Colonic mucosa (tissue), 4 donors: ENCODE measurements at regions not wholly inside any gene's neighbourhood (a gene's known extent, or its start where the extent isn't known, plus 50 kb on each side); places are given as distances from the start of the nearest gene placed in this dataset.

Source experiments
- DNase-seq: peaks from one replicate; pipeline ENCODE4 v3.0.0-alpha.2; 2020
- H3K27ac ChIP-seq: fragments of 200-600 bp; one replicate; pipeline ENCODE4 v1.8.0; 2021
- H3K27me3 ChIP-seq: fragments of 200-600 bp; one replicate; pipeline ENCODE4 v1.8.0; 2021
- H3K36me3 ChIP-seq: fragments of 200-600 bp; one replicate; pipeline ENCODE4 v1.8.0; 2021
- H3K4me1 ChIP-seq: fragments of 200-600 bp; one replicate; pipeline ENCODE4 v1.8.0; 2021; ENCODE audit warnings: mild to moderate bottlenecking
- H3K4me3 ChIP-seq: fragments of 200-600 bp; one replicate; pipeline ENCODE4 v1.8.0; 2021
- H3K9ac ChIP-seq, 2 donors: one replicate each; pipeline ENCODE4 v1.7.0; 2013; ENCODE audit warnings: control low read depth in 2 of 2, low read depth in 2 of 2, low read length in 2 of 2
- H3K9me3 ChIP-seq: fragments of 200-600 bp; one replicate; pipeline ENCODE4 v1.8.0; 2021
- intact Hi-C: fragments of 100-400 bp; cut with DNase I; formaldehyde crosslinking; loops from one replicate; pipeline ENCODE4 v1.14.1; 2022
- TF ChIP-seq, protein P1 (sequence below): fragments of 200-600 bp; IDR thresholded peaks from one replicate; pipeline ENCODE4 v1.8.0; 2022; ENCODE audit warnings: antibody characterized with exemption, mild to moderate bottlenecking
- donor health status: healthy.
- donor health status: DM: no; HTN: no; CAD: no.
- donor health status: DM: no; HTN: no; CAD: no.

DNA sequence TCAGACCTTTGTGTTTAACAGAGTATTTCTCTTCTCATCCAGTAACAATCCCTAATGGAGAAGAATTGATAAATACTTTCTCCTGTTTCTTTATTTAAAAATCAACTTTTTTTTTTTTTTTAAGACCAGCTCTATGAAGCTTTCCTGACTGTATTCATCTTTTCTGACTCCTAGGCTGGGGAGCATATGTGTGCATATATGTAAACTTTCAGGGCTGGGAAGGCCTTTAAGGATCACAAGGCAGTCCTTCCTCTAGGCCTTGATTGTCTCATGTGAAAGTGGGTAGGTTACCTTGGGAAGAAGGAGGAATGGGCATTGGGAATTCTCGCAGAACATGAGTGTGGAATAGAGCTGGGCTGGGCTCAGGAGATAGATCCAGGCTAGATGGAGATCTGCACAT is 292.9 kb upstream of the SALL1 start:
- no peak overlapping the region for H3K4me3 ChIP-seq
- no peaks in the 10 kb centered on the region for H3K27me3 ChIP-seq
- TF ChIP-seq, protein P1, sequence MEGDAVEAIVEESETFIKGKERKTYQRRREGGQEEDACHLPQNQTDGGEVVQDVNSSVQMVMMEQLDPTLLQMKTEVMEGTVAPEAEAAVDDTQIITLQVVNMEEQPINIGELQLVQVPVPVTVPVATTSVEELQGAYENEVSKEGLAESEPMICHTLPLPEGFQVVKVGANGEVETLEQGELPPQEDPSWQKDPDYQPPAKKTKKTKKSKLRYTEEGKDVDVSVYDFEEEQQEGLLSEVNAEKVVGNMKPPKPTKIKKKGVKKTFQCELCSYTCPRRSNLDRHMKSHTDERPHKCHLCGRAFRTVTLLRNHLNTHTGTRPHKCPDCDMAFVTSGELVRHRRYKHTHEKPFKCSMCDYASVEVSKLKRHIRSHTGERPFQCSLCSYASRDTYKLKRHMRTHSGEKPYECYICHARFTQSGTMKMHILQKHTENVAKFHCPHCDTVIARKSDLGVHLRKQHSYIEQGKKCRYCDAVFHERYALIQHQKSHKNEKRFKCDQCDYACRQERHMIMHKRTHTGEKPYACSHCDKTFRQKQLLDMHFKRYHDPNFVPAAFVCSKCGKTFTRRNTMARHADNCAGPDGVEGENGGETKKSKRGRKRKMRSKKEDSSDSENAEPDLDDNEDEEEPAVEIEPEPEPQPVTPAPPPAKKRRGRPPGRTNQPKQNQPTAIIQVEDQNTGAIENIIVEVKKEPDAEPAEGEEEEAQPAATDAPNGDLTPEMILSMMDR = no peak
- no peak for DNase-seq
- H3K9me3 ChIP-seq = no peaks in the 10 kb centered on the region
- H3K4me1 ChIP-seq = no peaks in the 10 kb centered on the region
- H3K27ac ChIP-seq = no peak overlapping the region
- intact Hi-C loops = no loop called here
- no peaks in the 10 kb centered on the region for H3K36me3 ChIP-seq
- H3K9ac ChIP-seq = no peak overlapping the region

DNA sequence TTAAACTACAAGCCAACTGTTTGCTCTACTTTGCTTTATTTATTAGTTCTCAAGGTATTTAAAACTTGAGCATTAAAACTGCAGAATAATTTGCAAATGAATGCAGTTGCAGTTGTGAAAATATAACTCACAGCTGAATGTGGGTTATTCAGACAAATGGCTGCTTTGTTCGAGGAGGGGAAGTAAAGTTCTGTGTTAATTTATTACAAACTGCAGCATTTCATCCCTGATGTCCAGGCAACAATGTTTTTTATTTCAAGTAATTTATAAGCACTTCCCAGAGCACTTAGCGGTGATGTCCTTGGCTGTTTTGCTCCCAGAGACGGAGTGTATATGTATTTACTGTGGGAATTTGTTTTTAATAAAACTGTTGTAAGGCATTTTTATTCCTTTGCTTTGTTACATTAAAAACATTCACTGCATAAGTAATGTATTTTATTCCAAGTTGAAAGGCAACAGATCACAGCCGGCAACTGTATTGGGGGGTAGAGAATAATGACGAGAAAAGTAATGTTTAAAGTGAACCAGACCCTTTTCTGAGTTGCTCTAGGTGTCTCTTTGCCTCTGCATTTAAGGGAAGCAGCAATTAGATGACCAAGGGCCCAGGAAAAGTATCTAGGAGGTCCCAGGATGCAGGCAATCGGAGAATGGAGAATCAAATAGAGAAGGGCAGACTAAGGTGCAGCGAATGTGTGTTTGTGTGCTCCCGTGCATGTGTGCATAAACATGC is 291.2 kb upstream of the SALL1 start:
- TF ChIP-seq, protein P1 = no peak
- no peak overlapping the region for H3K4me3 ChIP-seq
- DNase-seq = no peak
- intact Hi-C loops = no loop called here
- no peak overlapping the region for H3K9ac ChIP-seq
- H3K4me1 ChIP-seq = no peaks in the 10 kb centered on the region
- no peak overlapping the region for H3K27ac ChIP-seq
- H3K9me3 ChIP-seq = no peaks in the 10 kb centered on the region
- no peaks in the 10 kb centered on the region for H3K36me3 ChIP-seq
- no peaks in the 10 kb centered on the region for H3K27me3 ChIP-seq

DNA sequence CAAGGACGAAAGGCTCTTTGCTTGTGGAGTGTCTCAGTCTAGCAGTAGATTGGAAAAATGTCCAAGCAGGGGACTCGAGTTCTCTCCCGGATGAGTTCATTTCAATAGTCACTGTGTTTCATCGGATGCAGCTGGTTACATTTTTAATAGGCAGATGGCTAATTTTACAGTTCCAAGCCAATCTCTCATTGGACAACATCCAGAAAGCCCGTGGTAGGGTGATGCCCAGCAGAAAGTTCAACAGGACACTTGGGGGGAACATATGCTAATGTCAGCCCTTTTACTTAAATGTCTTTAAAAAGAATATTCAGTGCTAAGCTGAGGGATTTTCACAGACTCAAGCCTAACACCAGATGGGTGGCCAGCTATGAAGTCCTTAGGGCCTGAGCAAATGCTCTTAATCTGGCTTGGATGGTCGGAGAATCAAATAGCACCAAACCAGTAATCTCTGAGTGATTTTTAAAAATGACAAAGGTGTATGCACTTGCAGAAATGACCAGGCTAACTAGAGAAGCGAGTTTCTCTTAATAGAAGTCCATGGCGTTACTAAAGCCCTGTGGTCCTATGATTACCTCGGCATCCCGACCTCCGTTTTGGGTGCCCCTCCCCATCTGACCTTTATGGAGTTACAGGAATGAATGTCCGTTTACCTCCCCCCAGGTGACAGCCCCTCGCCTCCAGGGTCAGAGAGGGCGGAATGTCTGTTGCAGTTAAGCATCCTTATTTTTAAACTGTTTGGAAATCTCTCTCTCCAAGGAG is 289.2 kb upstream of the SALL1 start:
- no peaks in the 10 kb centered on the region for H3K36me3 ChIP-seq
- H3K4me1 ChIP-seq = no peaks in the 10 kb centered on the region
- DNase-seq = no peak
- H3K9ac ChIP-seq = no peak overlapping the region
- intact Hi-C loops = no loop called here
- H3K9me3 ChIP-seq = no peaks in the 10 kb centered on the region
- no peak overlapping the region for H3K4me3 ChIP-seq
- H3K27me3 ChIP-seq = no peaks in the 10 kb centered on the region
- no peak overlapping the region for H3K27ac ChIP-seq
- TF ChIP-seq, protein P1 = no peak

DNA sequence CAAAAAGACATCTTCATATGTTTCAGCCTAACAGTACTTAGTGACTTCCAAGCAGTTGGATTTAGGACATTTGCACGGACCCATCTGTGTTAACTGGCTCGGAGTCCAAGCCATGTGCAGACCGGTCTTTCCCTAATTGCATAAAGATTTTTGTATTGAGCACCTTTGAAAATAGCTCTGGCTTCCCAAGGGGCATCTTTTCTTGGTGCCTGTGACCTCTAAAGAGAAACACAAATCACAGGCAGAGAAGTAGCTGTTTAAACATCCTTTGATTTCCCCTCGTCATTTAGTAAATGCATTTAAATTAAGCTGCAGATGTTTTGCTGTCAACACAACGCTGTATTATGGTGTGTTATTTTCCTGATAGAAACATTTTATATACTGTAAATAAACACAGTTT is 288.2 kb upstream of the SALL1 start:
- H3K9ac ChIP-seq = no peak overlapping the region
- intact Hi-C loops = no loop called here
- no peak overlapping the region for H3K4me3 ChIP-seq
- TF ChIP-seq, protein P1 = no peak
- no peak overlapping the region for H3K27ac ChIP-seq
- H3K27me3 ChIP-seq = no peaks in the 10 kb centered on the region
- H3K4me1 ChIP-seq = no peaks in the 10 kb centered on the region
- H3K36me3 ChIP-seq = no peaks in the 10 kb centered on the region
- no peak for DNase-seq
- H3K9me3 ChIP-seq = no peaks in the 10 kb centered on the region

DNA sequence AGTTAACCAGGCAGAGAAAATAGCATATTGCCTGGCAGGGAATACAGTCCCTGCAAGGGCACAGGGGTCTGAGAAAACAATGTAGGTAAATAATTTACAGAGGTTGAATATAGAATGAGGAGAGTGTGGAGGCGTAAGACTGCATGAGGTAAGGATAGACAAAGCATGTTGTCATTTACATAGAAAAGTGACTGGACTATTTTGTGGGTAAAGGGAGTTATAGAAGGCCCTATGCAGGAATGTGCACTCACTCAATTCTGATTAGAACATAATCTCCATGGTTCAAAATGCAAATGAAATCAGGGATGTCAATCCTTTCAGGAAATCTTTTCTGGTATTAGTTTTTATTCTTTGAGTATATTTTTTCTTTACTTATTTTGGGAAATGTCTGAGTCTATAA is 285.7 kb upstream of the SALL1 start:
- TF ChIP-seq, protein P1 = no peak
- no peak overlapping the region for H3K9ac ChIP-seq
- intact Hi-C loops = no loop called here

More for the DNA sequence above, 285.7 kb upstream of the SALL1 start:
- DNase-seq = no peak
- H3K4me3 ChIP-seq = no peak overlapping the region
- H3K36me3 ChIP-seq = no peaks in the 10 kb centered on the region
- no peaks in the 10 kb centered on the region for H3K27me3 ChIP-seq
- H3K4me1 ChIP-seq = no peaks in the 10 kb centered on the region
- no peaks in the 10 kb centered on the region for H3K9me3 ChIP-seq
- no peak overlapping the region for H3K27ac ChIP-seq
